ENCODE measurements at regions not wholly inside any gene's neighbourhood (a gene's known extent, or its start where the extent isn't known, plus 50 kb on each side); places are given as distances from the start of the nearest gene placed in this dataset.

DNA sequence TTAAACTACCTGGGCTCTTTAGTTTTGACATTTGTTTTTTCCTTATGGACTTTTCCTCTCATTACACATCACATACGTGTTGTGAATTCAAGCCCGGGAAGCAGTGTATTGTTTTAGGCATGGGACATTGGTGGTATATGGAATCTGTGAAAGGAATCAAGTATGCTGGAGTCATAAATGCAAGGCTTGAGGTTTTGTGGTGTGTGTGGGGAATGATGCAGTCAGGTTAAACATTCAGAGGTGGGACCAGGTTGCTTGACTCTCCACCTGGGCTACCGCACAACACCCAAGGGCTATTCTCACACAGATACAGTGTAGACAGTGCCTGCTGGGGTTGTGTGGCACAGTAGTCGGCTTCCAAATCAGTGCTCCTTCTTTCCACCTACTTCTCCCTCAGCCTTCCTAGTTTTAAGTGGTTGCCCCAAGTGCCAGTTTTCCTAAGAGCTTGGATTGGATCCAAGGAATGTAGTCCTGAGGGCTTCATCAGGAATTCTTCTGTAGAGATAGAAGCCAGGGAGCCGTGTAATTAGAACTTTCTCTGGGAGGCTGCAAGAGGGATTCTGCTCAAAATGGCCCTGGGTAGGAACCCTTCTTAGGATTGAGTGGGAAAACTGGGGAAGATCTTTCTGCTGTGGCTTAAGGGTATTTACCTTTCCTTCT lies 243.7 kb downstream of the C12orf75 start:
- TF ChIP-seq, protein P1, sequence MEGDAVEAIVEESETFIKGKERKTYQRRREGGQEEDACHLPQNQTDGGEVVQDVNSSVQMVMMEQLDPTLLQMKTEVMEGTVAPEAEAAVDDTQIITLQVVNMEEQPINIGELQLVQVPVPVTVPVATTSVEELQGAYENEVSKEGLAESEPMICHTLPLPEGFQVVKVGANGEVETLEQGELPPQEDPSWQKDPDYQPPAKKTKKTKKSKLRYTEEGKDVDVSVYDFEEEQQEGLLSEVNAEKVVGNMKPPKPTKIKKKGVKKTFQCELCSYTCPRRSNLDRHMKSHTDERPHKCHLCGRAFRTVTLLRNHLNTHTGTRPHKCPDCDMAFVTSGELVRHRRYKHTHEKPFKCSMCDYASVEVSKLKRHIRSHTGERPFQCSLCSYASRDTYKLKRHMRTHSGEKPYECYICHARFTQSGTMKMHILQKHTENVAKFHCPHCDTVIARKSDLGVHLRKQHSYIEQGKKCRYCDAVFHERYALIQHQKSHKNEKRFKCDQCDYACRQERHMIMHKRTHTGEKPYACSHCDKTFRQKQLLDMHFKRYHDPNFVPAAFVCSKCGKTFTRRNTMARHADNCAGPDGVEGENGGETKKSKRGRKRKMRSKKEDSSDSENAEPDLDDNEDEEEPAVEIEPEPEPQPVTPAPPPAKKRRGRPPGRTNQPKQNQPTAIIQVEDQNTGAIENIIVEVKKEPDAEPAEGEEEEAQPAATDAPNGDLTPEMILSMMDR (IDR thresholded peaks at IDR 0.05; ENCODE audit: insufficient read depth, low read length, poor library complexity, severe bottlenecking), result no peak
- no peak for TF ChIP-seq EZH2phosphoT487 (conservative IDR thresholded peaks at IDR 0.05; ENCODE audit: low read length)
